Liver (tissue), 3 donors: ENCODE measurements at regions not wholly inside any gene's neighbourhood (a gene's known extent, or its start where the extent isn't known, plus 50 kb on each side); places are given as distances from the start of the nearest gene placed in this dataset.

Experiments used
- EGR1 ChIP-seq, 2 donors: IDR thresholded peaks; 2 replicates each; pipeline ENCODE4 v1.6.1; 2016 to 2018; ENCODE audit warnings: antibody characterized with exemption in 2 of 2, low read depth in 2 of 2
- GABPA ChIP-seq, 2 donors: IDR thresholded peaks in 1 of 2; conservative IDR thresholded peaks in 1 of 2; 2 replicates each; pipeline ENCODE4 v1.6.1; 2016; ENCODE audit warnings: antibody characterized with exemption in 2 of 2, mild to moderate bottlenecking in 1 of 2, moderate library complexity in 1 of 2
- SP1 ChIP-seq: IDR thresholded peaks from 2 replicates; pipeline ENCODE4 v1.6.1; 2018; ENCODE audit warnings: antibody characterized with exemption, mild to moderate bottlenecking
- YY1 ChIP-seq: IDR thresholded peaks from 2 replicates; pipeline ENCODE4 v1.6.1; 2016; ENCODE audit warnings: antibody characterized with exemption, mild to moderate bottlenecking
- TF ChIP-seq, protein P1 (sequence below): fragments of 150-350 bp; IDR thresholded peaks from 2 replicates; pipeline ENCODE4 v1.5.1; 2017; ENCODE audit warnings: improper control_type of control experiment, low read depth, low read length; ENCODE audit not compliant: missing input control
- TF ChIP-seq, protein P2 (sequence below): IDR thresholded peaks from 2 replicates; pipeline ENCODE4 v1.6.1; 2016; ENCODE audit warnings: antibody characterized with exemption
- TF ChIP-seq, protein P3 (sequence below): IDR thresholded peaks from 2 replicates; pipeline ENCODE4 v1.6.1; 2016; ENCODE audit warnings: antibody characterized with exemption, mild to moderate bottlenecking
- donor health status: healthy.
- donor health status: healthy.

DNA sequence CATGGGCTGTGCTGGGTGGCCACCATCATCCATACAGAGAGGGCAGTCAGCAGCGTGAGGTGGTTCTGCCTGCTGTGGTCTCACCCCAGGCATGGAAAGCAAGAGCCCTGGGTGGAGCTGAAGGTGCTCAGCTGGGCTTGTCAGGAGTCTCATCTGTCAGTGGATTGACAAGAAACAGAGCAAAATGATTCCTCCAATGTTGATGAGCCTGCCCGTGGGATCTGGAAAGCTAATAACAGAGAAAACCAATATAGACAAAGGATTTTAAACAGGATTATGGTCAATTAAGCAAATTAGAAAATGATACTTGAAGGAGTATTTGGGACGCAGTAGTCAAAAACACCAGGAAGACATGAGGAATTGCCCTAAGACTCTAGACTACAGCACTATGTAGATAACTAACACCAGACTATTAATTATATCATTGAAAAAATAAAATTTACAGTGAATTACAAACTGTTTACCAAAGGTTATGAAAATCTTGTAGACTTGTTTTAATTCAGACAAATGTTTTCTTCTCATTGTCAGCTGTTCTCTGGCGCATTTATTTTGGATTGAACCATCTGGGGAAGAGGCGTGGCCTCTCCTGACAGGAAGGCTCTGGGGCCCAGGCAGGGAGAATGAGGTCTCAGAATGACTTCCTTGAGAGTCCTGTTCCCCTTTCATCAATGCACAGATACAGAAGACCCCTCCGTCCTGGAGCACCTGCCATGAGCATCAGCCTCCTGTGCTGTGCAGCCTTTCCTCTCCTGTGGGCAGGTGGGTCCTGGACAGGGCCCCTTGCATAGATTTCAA, 211.2 kb upstream of the PRSS58 start:
- TF ChIP-seq, protein P1, sequence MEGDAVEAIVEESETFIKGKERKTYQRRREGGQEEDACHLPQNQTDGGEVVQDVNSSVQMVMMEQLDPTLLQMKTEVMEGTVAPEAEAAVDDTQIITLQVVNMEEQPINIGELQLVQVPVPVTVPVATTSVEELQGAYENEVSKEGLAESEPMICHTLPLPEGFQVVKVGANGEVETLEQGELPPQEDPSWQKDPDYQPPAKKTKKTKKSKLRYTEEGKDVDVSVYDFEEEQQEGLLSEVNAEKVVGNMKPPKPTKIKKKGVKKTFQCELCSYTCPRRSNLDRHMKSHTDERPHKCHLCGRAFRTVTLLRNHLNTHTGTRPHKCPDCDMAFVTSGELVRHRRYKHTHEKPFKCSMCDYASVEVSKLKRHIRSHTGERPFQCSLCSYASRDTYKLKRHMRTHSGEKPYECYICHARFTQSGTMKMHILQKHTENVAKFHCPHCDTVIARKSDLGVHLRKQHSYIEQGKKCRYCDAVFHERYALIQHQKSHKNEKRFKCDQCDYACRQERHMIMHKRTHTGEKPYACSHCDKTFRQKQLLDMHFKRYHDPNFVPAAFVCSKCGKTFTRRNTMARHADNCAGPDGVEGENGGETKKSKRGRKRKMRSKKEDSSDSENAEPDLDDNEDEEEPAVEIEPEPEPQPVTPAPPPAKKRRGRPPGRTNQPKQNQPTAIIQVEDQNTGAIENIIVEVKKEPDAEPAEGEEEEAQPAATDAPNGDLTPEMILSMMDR, result no peak
- TF ChIP-seq, protein P2, sequence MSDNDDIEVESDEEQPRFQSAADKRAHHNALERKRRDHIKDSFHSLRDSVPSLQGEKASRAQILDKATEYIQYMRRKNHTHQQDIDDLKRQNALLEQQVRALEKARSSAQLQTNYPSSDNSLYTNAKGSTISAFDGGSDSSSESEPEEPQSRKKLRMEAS, result no peak
- TF ChIP-seq YY1 (no peak), SP1 (no peak), GABPA (IDR thresholded peaks at IDR 0.05 in 1 of 2, conservative IDR thresholded peaks at IDR 0.05 in 1 of 2) (no peak), EGR1 (IDR thresholded peaks at IDR 0.05; ENCODE audit: low read depth in 2 of 2) (no peak)
- TF ChIP-seq, protein P3, sequence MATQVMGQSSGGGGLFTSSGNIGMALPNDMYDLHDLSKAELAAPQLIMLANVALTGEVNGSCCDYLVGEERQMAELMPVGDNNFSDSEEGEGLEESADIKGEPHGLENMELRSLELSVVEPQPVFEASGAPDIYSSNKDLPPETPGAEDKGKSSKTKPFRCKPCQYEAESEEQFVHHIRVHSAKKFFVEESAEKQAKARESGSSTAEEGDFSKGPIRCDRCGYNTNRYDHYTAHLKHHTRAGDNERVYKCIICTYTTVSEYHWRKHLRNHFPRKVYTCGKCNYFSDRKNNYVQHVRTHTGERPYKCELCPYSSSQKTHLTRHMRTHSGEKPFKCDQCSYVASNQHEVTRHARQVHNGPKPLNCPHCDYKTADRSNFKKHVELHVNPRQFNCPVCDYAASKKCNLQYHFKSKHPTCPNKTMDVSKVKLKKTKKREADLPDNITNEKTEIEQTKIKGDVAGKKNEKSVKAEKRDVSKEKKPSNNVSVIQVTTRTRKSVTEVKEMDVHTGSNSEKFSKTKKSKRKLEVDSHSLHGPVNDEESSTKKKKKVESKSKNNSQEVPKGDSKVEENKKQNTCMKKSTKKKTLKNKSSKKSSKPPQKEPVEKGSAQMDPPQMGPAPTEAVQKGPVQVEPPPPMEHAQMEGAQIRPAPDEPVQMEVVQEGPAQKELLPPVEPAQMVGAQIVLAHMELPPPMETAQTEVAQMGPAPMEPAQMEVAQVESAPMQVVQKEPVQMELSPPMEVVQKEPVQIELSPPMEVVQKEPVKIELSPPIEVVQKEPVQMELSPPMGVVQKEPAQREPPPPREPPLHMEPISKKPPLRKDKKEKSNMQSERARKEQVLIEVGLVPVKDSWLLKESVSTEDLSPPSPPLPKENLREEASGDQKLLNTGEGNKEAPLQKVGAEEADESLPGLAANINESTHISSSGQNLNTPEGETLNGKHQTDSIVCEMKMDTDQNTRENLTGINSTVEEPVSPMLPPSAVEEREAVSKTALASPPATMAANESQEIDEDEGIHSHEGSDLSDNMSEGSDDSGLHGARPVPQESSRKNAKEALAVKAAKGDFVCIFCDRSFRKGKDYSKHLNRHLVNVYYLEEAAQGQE, result no peak
